K562 (cell line): ENCODE measurements at regions not wholly inside any gene's neighbourhood (a gene's known extent, or its start where the extent isn't known, plus 50 kb on each side); places are given as distances from the start of the nearest gene placed in this dataset.

Source experiments
- ATAC-seq: fragments of 200-7000 bp; cut with Tn5 transposase; 3 replicates; pipeline ENCODE4 v1.9.1; 2020; ENCODE audit warnings: moderate library complexity
- BruUV-seq: library from RNA; stranded (reverse); fragments of 400-500 nt; replicated peaks from 2 replicates; lab custom pipeline; 2021; lab: Mats Ljungman, UMichigan
- CTCF ChIA-PET: fragments of 300-600 bp; formaldehyde crosslinking; extraction: SDS; loops from one replicate; lab custom pipeline; 2021; ENCODE audit warnings: low intra/inter-chr PET ratio; lab: Yijun Ruan, JAX
- POLR2A ChIA-PET: fragments of 300-600, 350-650 bp; sonication (Branson Sonifier 250); formaldehyde crosslinking; extraction: SDS; loops from one replicate; lab custom pipeline; 2021; ENCODE audit warnings: antibody characterized with exemption, inconsistent platforms; lab: Yijun Ruan, JAX
- DNase-seq, 4 experiments: peaks; one replicate each; pipeline versions ENCODE4 v3.0.0 to v3.0.0-alpha.2; 2011 to 2018; ENCODE audit warnings: low spot score in 3 of 4, mixed read lengths in 3 of 4; ENCODE audit errors: extremely low read depth in 1 of 4
- FAIRE-seq: peaks from 2 replicates; lab custom pipeline; 2011; peaks lifted over from hg19 to GRCh38; lab: Jason Lieb, UNC
- H2AFZ ChIP-seq: 2 replicates; pipeline ENCODE4 v1.6.0; 2011; ENCODE audit warnings: low read depth, low read length, control low read depth, inconsistent platforms
- H3K27ac ChIP-seq: fragments of 200-600 bp; 3 replicates; pipeline ENCODE4 v1.8.0; 2011; ENCODE audit warnings: low read depth, mild to moderate bottlenecking, control low read depth, inconsistent platforms, low read length, moderate library complexity, mixed read lengths; ENCODE audit errors: extremely low read depth
- H3K27me3 ChIP-seq, 2 experiments: fragments of 300-600 bp in 1 of 2; 2 replicates in 1 of 2; 3 replicates in 1 of 2; pipeline versions ENCODE4 v1.6.0 to v1.8.0; 2011; ENCODE audit warnings: inconsistent platforms in 2 of 2, low read length in 2 of 2, mild to moderate bottlenecking in 1 of 2, mixed read lengths in 1 of 2, moderate library complexity in 1 of 2; ENCODE audit not compliant: control insufficient read depth in 2 of 2, insufficient read depth in 2 of 2
- H3K36me3 ChIP-seq: fragments of 300-600 bp; 3 replicates; pipeline ENCODE4 v1.8.0; 2011; ENCODE audit warnings: mild to moderate bottlenecking, low read length, inconsistent platforms; ENCODE audit not compliant: control insufficient read depth, insufficient read depth
- H3K4me1 ChIP-seq, 2 experiments: fragments of 200-600 bp in 1 of 2; replicated peaks in 1 of 2; 2 replicates in 1 of 2; 3 replicates in 1 of 2; pipeline versions ENCODE4 v1.5.1 to v1.8.0; 2011; ENCODE audit warnings: inconsistent platforms in 2 of 2, low read length in 2 of 2, mild to moderate bottlenecking in 1 of 2, mixed read lengths in 1 of 2, moderate library complexity in 1 of 2; ENCODE audit not compliant: control insufficient read depth in 2 of 2, insufficient read depth in 2 of 2
- H3K4me2 ChIP-seq: 2 replicates; pipeline ENCODE4 v1.6.1; 2011; ENCODE audit warnings: low read length, control low read depth, inconsistent platforms, mixed read lengths; ENCODE audit not compliant: insufficient read depth
- H3K4me3 ChIP-seq: fragments of 200-600 bp; sonication (generic), shearing (Covaris generic); 2 replicates; pipeline ENCODE4 v1.5.1; 2016; ENCODE audit warnings: control low read depth, inconsistent platforms
- H3K79me2 ChIP-seq: fragments of 200-600 bp; 3 replicates; pipeline ENCODE4 v1.8.0; 2011; ENCODE audit warnings: low read length, inconsistent platforms; ENCODE audit not compliant: control insufficient read depth, insufficient read depth
- H3K9ac ChIP-seq, 2 experiments: 2 replicates each; pipeline versions ENCODE4 v1.6.0 to v1.6.1; 2011; ENCODE audit warnings: low read depth in 2 of 2, low read length in 2 of 2, control low read depth in 1 of 2, inconsistent platforms in 1 of 2, mild to moderate bottlenecking in 1 of 2, mixed read lengths in 1 of 2; ENCODE audit not compliant: insufficient read depth in 1 of 2
- H3K9me1 ChIP-seq: one replicate; pipeline ENCODE4 v1.6.0; 2011; ENCODE audit warnings: inconsistent platforms, mild to moderate bottlenecking, low read length, moderate library complexity; ENCODE audit not compliant: control insufficient read depth, insufficient read depth
- H3K9me3 ChIP-seq: replicated peaks from 2 replicates; pipeline ENCODE4 v1.5.1; 2011; ENCODE audit warnings: low read depth, low read length, inconsistent platforms; ENCODE audit not compliant: control insufficient read depth, insufficient read depth
- H4K20me1 ChIP-seq: replicated peaks from 2 replicates; pipeline ENCODE4 v1.6.1; 2011; ENCODE audit warnings: low read length, inconsistent platforms, mixed read lengths; ENCODE audit not compliant: control insufficient read depth, insufficient read depth
- ARHGAP35 ChIP-seq: fragments of 450-650 bp; IDR thresholded peaks from 2 replicates; pipeline ENCODE4 v1.6.1; 2018; ENCODE audit not compliant: partially characterized antibody
- EP300 ChIP-seq: IDR thresholded peaks from 2 replicates; pipeline ENCODE4 v1.6.1; 2012; ENCODE audit warnings: low read length, improper control_type of control experiment
- KLF10 ChIP-seq: fragments of 250-450 bp; sonication (Bioruptor Pico); IDR thresholded peaks from 2 replicates; pipeline ENCODE4 v1.6.1; 2021; ENCODE audit warnings: matching md5 sums
- MTA2 ChIP-seq: fragments of 450-650 bp; IDR thresholded peaks from 2 replicates; pipeline ENCODE4 v1.6.1; 2016; ENCODE audit warnings: low read depth
- POLR3G ChIP-seq: IDR thresholded peaks from 2 replicates; pipeline ENCODE4 v1.6.1; 2011; ENCODE audit not compliant: insufficient read length, insufficient replicate concordance; ENCODE audit errors: extremely low read depth
- RNF2 ChIP-seq: sonication (generic); IDR thresholded peaks from 2 replicates; pipeline ENCODE4 v1.6.1; 2016
- STAG1 ChIP-seq: sonication (generic); formaldehyde crosslinking; IDR thresholded peaks from 2 replicates; pipeline ENCODE4 v1.5.0; 2020; ENCODE audit warnings: missing genetic modification reagents, borderline replicate concordance
- ZNF23 ChIP-seq: fragments of 250-450 bp; sonication (Bioruptor Pico); IDR thresholded peaks from 2 replicates; pipeline ENCODE4 v1.4.0; 2020; ENCODE audit warnings: mild to moderate bottlenecking
- ZSCAN29 ChIP-seq: fragments of 450-650 bp; IDR thresholded peaks from 2 replicates; pipeline ENCODE4 v1.6.1; 2017
- WGBS: fragments of 100-300 bp; shearing (Covaris generic); methylation state at CpG from one replicate; pipeline ENCODE4 v1.1.6; 2016; ENCODE audit warnings: low coverage, mixed read lengths; ENCODE audit not compliant: insufficient coverage; ENCODE audit errors: missing lambda C conversion rate; 5-methylcytosine and 5-hydroxymethylcytosine counted together
- in situ Hi-C: fragments of 300-500 bp; cut with MboI; formaldehyde crosslinking; loops from 4 replicates; pipeline ENCODE4 v1.15.0; 2018; ENCODE audit warnings: inconsistent platforms, mixed read lengths
- intact Hi-C: fragments of 100-400 bp; cut with micrococcal nuclease; formaldehyde crosslinking; loops from 2 replicates; pipeline ENCODE4 v1.14.2; 2022
- TF ChIP-seq, protein P1 (sequence below): sonication (generic); formaldehyde crosslinking; IDR thresholded peaks from 2 replicates; pipeline ENCODE4 v1.8.0; 2022; ENCODE audit warnings: missing genetic modification reagents, mild to moderate bottlenecking, moderate library complexity, borderline replicate concordance
- TF ChIP-seq, protein P2 (sequence below): fragments of 450-650 bp; formaldehyde crosslinking; IDR thresholded peaks from 2 replicates; pipeline ENCODE4 v1.4.0; 2022; ENCODE audit warnings: missing genetic modification characterization
- TF ChIP-seq, protein P3 (sequence below): fragments of 250-450 bp; sonication (Bioruptor Pico); IDR thresholded peaks from 2 replicates; pipeline ENCODE4 v1.4.0; 2020; ENCODE audit warnings: mild to moderate bottlenecking, moderate library complexity, borderline replicate concordance
- TF ChIP-seq, protein P4 (sequence below): fragments of 250-450 bp; sonication (Bioruptor Pico); IDR thresholded peaks from 2 replicates; pipeline ENCODE4 v1.4.0; 2020; ENCODE audit warnings: mild to moderate bottlenecking, moderate library complexity
- TF ChIP-seq, protein P5 (sequence below): sonication (generic); formaldehyde crosslinking; IDR thresholded peaks from 2 replicates; pipeline ENCODE4 v1.4.0; 2020; ENCODE audit warnings: mild to moderate bottlenecking, missing genetic modification reagents

DNA sequence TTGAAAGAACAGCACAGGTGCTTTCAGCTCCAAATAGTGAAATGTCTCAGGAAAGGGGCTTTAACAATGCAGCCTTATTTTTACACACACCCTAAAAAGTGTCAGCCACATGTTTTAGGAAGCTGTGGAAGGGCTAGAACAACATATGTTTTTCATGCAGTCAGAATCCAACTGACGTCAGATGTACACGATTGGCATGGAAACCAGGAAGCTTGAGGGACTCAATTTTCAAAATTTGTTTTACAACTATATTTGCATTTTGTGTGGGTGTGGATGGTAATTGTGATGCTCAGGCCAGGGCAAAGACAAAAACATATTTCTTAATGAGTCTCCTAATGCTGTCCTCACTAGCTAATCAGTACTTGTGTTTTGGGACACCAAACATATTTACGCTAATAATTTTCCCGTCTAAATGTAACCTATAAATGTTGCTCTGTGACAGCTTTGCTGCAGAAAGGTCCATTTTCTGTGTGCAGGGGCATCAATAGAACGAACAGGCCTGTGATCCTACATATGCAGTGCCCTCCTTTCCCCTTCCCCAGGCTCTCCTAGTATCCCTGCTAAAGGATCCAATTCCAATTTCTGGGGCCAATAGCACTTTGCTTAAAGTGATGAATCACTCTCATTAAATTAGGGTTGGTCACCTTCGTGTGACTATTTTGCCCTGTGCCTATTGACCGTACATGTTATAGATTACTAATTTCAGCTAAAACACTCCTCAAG is 434.0 kb upstream of the CDH5 start:
- in situ Hi-C loops (no loop called here), intact Hi-C loops (no loop called here)
- ATAC-seq: no peak
- no TSS peak for BruUV-seq
- no peak overlapping the region for H3K4me3 ChIP-seq
- WGBS: 6% methylated on average over 7 of the region's 7 CpGs
- no peaks in the 10 kb centered on the region for H3K9me1 ChIP-seq
- H3K4me2 ChIP-seq: no peak overlapping the region
- no peaks in the 10 kb centered on the region for H3K79me2 ChIP-seq
- DNase-seq: no peak
- CTCF ChIA-PET: no interaction called here
- no peaks in the 10 kb centered on the region for H4K20me1 ChIP-seq
- H3K27me3 ChIP-seq: no peaks in the 10 kb centered on the region
- H3K9ac ChIP-seq: no peak overlapping the region
- H3K4me1 ChIP-seq: no peaks in the 10 kb centered on the region
- 0 out of 2 replicates have a peak, but pooled peaks cover 2% of the 10 kb centered on the region for H3K9me3 ChIP-seq
- no peaks in the 10 kb centered on the region for H3K36me3 ChIP-seq
- FAIRE-seq: no peak
- POLR2A ChIA-PET: no interaction called here
- no peak overlapping the region for H3K27ac ChIP-seq
- H2AFZ ChIP-seq: no peak overlapping the region
- TF ChIP-seq EP300 (no peak), ARHGAP35 (no peak), MTA2 (no peak), RNF2 (no peak), KLF10 (CRISPR knock-in tag) (no peak), POLR3G (no peak), ZNF23 (CRISPR knock-in tag) (no peak), ZSCAN29 (no peak), STAG1 (CRISPR knock-in tag) (no peak)
- TF ChIP-seq, protein P1, sequence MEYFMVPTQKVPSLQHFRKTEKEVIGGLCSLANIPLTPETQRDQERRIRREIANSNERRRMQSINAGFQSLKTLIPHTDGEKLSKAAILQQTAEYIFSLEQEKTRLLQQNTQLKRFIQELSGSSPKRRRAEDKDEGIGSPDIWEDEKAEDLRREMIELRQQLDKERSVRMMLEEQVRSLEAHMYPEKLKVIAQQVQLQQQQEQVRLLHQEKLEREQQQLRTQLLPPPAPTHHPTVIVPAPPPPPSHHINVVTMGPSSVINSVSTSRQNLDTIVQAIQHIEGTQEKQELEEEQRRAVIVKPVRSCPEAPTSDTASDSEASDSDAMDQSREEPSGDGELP (CRISPR knock-in tag): no peak
- TF ChIP-seq, protein P2, sequence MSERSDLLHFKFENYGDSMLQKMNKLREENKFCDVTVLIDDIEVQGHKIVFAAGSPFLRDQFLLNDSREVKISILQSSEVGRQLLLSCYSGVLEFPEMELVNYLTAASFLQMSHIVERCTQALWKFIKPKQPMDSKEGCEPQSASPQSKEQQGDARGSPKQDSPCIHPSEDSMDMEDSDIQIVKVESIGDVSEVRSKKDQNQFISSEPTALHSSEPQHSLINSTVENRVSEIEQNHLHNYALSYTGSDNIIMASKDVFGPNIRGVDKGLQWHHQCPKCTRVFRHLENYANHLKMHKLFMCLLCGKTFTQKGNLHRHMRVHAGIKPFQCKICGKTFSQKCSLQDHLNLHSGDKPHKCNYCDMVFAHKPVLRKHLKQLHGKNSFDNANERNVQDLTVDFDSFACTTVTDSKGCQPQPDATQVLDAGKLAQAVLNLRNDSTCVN: no peak
- TF ChIP-seq, protein P3, sequence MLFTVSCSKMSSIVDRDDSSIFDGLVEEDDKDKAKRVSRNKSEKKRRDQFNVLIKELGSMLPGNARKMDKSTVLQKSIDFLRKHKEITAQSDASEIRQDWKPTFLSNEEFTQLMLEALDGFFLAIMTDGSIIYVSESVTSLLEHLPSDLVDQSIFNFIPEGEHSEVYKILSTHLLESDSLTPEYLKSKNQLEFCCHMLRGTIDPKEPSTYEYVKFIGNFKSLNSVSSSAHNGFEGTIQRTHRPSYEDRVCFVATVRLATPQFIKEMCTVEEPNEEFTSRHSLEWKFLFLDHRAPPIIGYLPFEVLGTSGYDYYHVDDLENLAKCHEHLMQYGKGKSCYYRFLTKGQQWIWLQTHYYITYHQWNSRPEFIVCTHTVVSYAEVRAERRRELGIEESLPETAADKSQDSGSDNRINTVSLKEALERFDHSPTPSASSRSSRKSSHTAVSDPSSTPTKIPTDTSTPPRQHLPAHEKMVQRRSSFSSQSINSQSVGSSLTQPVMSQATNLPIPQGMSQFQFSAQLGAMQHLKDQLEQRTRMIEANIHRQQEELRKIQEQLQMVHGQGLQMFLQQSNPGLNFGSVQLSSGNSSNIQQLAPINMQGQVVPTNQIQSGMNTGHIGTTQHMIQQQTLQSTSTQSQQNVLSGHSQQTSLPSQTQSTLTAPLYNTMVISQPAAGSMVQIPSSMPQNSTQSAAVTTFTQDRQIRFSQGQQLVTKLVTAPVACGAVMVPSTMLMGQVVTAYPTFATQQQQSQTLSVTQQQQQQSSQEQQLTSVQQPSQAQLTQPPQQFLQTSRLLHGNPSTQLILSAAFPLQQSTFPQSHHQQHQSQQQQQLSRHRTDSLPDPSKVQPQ: no peak
- TF ChIP-seq, protein P4, sequence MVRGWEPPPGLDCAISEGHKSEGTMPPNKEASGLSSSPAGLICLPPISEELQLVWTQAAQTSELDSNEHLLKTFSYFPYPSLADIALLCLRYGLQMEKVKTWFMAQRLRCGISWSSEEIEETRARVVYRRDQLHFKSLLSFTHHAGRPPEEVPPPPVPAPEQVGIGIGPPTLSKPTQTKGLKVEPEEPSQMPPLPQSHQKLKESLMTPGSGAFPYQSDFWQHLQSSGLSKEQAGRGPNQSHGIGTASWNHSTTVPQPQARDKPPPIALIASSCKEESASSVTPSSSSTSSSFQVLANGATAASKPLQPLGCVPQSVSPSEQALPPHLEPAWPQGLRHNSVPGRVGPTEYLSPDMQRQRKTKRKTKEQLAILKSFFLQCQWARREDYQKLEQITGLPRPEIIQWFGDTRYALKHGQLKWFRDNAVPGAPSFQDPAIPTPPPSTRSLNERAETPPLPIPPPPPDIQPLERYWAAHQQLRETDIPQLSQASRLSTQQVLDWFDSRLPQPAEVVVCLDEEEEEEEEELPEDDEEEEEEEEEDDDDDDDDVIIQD (CRISPR knock-in tag): no peak
- TF ChIP-seq, protein P5, sequence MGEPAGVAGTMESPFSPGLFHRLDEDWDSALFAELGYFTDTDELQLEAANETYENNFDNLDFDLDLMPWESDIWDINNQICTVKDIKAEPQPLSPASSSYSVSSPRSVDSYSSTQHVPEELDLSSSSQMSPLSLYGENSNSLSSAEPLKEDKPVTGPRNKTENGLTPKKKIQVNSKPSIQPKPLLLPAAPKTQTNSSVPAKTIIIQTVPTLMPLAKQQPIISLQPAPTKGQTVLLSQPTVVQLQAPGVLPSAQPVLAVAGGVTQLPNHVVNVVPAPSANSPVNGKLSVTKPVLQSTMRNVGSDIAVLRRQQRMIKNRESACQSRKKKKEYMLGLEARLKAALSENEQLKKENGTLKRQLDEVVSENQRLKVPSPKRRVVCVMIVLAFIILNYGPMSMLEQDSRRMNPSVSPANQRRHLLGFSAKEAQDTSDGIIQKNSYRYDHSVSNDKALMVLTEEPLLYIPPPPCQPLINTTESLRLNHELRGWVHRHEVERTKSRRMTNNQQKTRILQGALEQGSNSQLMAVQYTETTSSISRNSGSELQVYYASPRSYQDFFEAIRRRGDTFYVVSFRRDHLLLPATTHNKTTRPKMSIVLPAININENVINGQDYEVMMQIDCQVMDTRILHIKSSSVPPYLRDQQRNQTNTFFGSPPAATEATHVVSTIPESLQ (CRISPR knock-in tag): no peak
